CD4-positive, alpha-beta memory T cell (primary cell): ENCODE measurements at regions not wholly inside any gene's neighbourhood (a gene's known extent, or its start where the extent isn't known, plus 50 kb on each side); places are given as distances from the start of the nearest gene placed in this dataset.
"Not testable (repeated sequence)": the region's sequence is repeated elsewhere in the genome, so short reads cannot be mapped to it uniquely, and the experiment has no call there.

Experiments used
- CTCF ChIA-PET: fragments of 350-600 bp; sonication (Branson Sonifier 250); formaldehyde crosslinking; loops from one replicate; lab custom pipeline; 2021; ENCODE audit warnings: inconsistent platforms; ENCODE audit not compliant: partially characterized antibody; lab: Charles Lee
- POLR2A ChIA-PET: fragments of 350-600 bp; sonication (Branson Sonifier 250); formaldehyde crosslinking; loops from one replicate; lab custom pipeline; 2021; ENCODE audit not compliant: partially characterized antibody; lab: Charles Lee
- DNase-seq, 5 donors: peaks; one replicate each; pipeline versions ENCODE4 v3.0.0 to v3.0.0-alpha.2; 2020 to 2022; ENCODE audit warnings: mixed read lengths in 1 of 5
- H3K27ac ChIP-seq: one replicate; pipeline ENCODE4 v1.7.0; 2013; ENCODE audit warnings: low read depth, low read length
- H3K27me3 ChIP-seq: 2 replicates; pipeline ENCODE4 v1.7.0; 2013; ENCODE audit warnings: mild to moderate bottlenecking, low read length, moderate library complexity; ENCODE audit not compliant: insufficient read depth
- H3K36me3 ChIP-seq: 2 replicates; pipeline ENCODE4 v1.7.0; 2013; ENCODE audit warnings: mild to moderate bottlenecking, low read length, moderate library complexity; ENCODE audit not compliant: insufficient read depth
- H3K4me1 ChIP-seq: 2 replicates; pipeline ENCODE4 v1.7.0; 2013; ENCODE audit warnings: mild to moderate bottlenecking, low read length, moderate library complexity; ENCODE audit not compliant: insufficient read depth
- H3K4me3 ChIP-seq, 2 donors: one replicate each; pipeline ENCODE4 v1.7.0; 2013; ENCODE audit warnings: low read length in 2 of 2, mild to moderate bottlenecking in 1 of 2
- H3K9me3 ChIP-seq, 2 donors: one replicate each; pipeline ENCODE4 v1.7.0; 2013; ENCODE audit warnings: low read length in 2 of 2, control low read depth in 1 of 2; ENCODE audit not compliant: control insufficient read depth in 1 of 2
- H3K27ac Mint-ChIP-seq, 7 donors: one replicate each; pipeline ENCODE4 v1.8.0; 2020 to 2021; ENCODE audit warnings: mixed read lengths in 7 of 7, mild to moderate bottlenecking in 6 of 7, inconsistent platforms in 3 of 7, moderate library complexity in 3 of 7
- H3K27me3 Mint-ChIP-seq, 2 donors: one replicate each; pipeline ENCODE4 v1.8.0; 2020 to 2021; ENCODE audit warnings: mixed read lengths in 2 of 2
- H3K36me3 Mint-ChIP-seq, 2 donors: one replicate each; pipeline ENCODE4 v1.8.0; 2020 to 2021; ENCODE audit warnings: mixed read lengths in 2 of 2, inconsistent platforms in 1 of 2, mild to moderate bottlenecking in 1 of 2
- H3K4me1 Mint-ChIP-seq, 4 donors: one replicate each; pipeline ENCODE4 v1.8.0; 2020 to 2021; ENCODE audit warnings: mixed read lengths in 4 of 4, mild to moderate bottlenecking in 1 of 4
- H3K4me3 Mint-ChIP-seq, 8 donors: one replicate each; pipeline ENCODE4 v1.8.0; 2020 to 2021; ENCODE audit warnings: mixed read lengths in 8 of 8, mild to moderate bottlenecking in 7 of 8, moderate library complexity in 6 of 8, inconsistent platforms in 3 of 8
- H3K9me3 Mint-ChIP-seq, 8 donors: one replicate each; pipeline ENCODE4 v1.8.0; 2020 to 2021; ENCODE audit warnings: mixed read lengths in 8 of 8, mild to moderate bottlenecking in 5 of 8, inconsistent platforms in 3 of 8, moderate library complexity in 1 of 8
- intact Hi-C: fragments of 100-400 bp; cut with micrococcal nuclease; formaldehyde crosslinking; loops from one replicate; pipeline ENCODE4 v1.15.1; 2023

DNA sequence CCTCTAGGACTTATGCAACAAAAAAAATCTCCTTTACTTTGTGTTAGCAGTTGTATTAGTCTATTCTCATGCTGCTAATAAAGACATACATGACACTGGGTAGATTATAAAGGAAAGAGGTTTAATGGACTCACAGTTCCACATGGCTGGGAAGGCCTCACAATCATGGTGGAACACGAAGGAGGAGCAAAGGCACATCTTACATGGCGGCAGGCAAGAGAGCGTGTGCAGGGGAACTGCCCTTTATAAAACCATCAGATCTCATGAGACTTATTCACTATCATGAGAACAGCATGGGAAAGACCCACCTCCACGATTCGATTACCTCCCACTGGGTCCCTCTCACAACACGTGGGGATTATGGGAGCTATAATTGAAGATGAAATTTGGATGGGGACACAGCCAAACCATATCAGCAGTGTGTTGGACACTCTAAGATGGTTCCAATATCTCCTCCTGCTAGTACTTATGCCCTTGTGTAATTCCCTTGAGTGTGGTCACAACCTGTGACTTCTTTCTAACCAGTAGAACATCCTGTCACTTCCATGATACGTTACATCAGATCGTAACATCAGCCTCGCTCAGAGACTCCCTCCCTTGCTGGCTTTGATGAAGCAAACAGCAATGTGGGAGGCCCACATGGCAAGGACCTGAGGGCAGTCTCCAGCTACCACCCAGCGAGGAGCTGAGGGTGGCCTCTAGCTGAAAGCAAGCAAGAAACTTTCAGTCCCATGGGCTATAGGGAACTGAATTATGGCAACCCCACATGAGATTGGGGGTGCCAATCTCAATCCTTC is 113.5 kb upstream of the PITX1 start:
- H3K27me3 ChIP-seq, result no peaks in the 10 kb centered on the region
- H3K9me3 Mint-ChIP-seq, result peaks cover 0 to 7% (median 0%) of the 10 kb centered on the region in 8 donors
- no peaks in the 10 kb centered on the region for H3K9me3 ChIP-seq
- H3K27me3 Mint-ChIP-seq, result peaks cover 11% of the 10 kb centered on the region in 2 donors
- ChIA-PET CTCF (no interaction called here), POLR2A (no interaction called here)
- no peak for DNase-seq
- no peaks in the 10 kb centered on the region for H3K36me3 ChIP-seq
- H3K27ac Mint-ChIP-seq, result no peak overlapping the region
- H3K36me3 Mint-ChIP-seq, result no peaks in the 10 kb centered on the region
- intact Hi-C loops, result no loop called here
- H3K4me1 ChIP-seq, result no peaks in the 10 kb centered on the region
- no peak overlapping the region for H3K27ac ChIP-seq
- no peak overlapping the region for H3K4me3 Mint-ChIP-seq
- no peak overlapping the region for H3K4me3 ChIP-seq
- H3K4me1 Mint-ChIP-seq, result no peaks in the 10 kb centered on the region

DNA sequence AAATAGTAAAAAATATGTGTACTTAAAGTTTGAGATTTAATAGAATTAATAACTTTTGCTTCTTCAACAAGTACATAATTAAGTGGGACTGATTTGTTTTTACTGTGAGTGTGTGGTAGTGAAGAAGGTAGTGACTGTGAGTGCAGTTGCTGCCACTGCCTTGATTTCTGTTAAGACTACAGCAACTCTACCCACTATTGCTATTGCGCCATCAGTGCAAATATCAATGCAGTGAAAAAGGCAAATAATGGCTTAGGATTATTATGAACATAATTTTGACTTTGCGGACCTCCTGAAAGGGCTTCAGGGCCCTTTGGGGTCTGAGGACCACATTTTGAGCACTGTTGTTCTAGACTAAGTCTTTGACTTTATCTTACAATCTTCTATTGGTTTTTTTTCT is 112.0 kb upstream of the PITX1 start:
- no peaks in the 10 kb centered on the region for H3K27me3 ChIP-seq
- CTCF ChIA-PET, result no interaction called here
- H3K27me3 Mint-ChIP-seq, result peaks cover 5 to 11% of the 10 kb centered on the region in 2 donors
- DNase-seq, result no peak
- no peak overlapping the region for H3K27ac ChIP-seq
- no peaks in the 10 kb centered on the region for H3K4me1 ChIP-seq
- H3K4me3 ChIP-seq, result no peak overlapping the region
- POLR2A ChIA-PET, result no interaction called here
- no peaks in the 10 kb centered on the region for H3K36me3 ChIP-seq
- H3K4me3 Mint-ChIP-seq, result no peak overlapping the region
- H3K9me3 Mint-ChIP-seq, result peaks cover 0 to 7% (median 0%) of the 10 kb centered on the region in 8 donors
- no peak overlapping the region for H3K27ac Mint-ChIP-seq
- H3K4me1 Mint-ChIP-seq, result no peaks in the 10 kb centered on the region
- intact Hi-C loops, result no loop called here
- H3K9me3 ChIP-seq, result no peaks in the 10 kb centered on the region
- no peaks in the 10 kb centered on the region for H3K36me3 Mint-ChIP-seq

DNA sequence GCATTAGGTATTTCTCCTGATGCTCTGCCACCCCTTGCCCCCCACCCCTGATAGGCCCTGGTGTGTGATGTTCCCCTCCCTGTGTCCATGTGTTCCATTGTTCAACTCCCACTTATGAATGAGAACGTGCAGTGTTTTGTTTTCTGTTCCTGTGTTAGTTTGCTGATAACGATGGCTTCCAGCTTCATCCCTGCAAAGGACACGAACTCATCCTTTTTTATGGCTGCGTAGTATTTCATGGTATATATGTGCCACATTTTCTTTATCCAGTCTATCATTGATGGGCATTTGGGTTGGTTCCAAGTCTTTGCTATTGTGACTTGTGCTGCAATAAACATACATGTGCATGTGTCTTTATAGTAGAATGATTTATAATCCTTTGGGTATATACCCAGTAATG is 109.7 kb upstream of the PITX1 start:
- H3K36me3 Mint-ChIP-seq, H3K27ac Mint-ChIP-seq, intact Hi-C loops, H3K27me3 ChIP-seq, H3K4me3 ChIP-seq, H3K9me3 Mint-ChIP-seq, DNase-seq, H3K9me3 ChIP-seq, H3K27me3 Mint-ChIP-seq, POLR2A ChIA-PET, H3K36me3 ChIP-seq, H3K4me1 ChIP-seq, H3K27ac ChIP-seq, H3K4me1 Mint-ChIP-seq, H3K4me3 Mint-ChIP-seq: not testable (repeated sequence)
- CTCF ChIA-PET, result interaction anchor here (1.6 kb wide), 1 partner anchor 48 kb away, joined by 3 read pairs; no protein-coding TSS in a partner anchor

DNA sequence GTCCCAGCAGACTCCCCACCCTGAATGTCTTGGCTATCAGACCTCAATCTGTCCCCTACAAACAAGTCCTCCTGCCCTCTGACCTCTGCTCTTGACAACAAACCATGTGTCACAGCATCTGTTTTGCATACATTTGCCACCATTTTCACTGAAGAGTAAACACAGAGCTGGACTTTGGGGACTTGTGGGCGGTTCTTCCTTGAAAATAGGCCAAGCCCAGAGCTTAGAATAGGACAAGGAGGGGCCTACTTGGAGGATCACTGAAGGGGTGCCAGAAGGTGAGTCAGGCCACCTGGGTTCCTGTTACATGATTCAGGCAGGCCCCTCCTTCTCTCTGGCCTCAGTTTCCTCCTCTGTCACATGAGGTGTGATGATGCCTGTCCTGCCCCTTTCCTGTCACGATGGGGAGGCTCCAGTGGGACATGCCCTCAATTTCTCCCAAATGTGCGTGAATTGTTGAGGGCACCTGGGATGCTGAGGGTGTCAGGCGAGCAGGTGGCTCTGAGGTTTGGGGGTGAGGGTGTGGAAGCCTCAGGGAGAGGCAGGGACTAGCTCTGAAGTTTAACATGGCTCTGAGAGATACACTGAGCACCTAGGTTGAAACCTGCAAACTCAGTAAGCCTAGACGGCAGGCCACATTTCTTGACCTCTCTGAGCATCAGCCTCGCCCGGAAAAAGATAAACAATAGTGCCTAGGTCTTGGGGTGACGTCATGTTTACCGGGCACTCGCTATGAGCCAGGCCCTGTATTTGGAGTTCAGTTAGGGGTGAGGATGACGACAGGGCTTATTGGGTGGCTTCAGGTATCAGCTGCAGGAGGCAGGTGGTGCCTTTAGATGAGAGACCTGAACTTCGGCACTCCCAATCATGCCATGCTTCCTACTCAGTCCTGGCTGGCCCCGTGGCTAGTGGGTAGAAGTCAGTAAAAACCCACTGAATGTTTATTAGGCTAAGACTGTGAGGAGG is 107.6 kb upstream of the PITX1 start:
- H3K9me3 ChIP-seq, result no peaks in the 10 kb centered on the region
- Mint-ChIP-seq H3K27me3 (peaks cover 3 to 7% of the 10 kb centered on the region in 2 donors), H3K27ac (peak overlapping the region in 1 of 7 donors; percentile 13), H3K4me3 (no peak overlapping the region), H3K9me3 (peaks cover 0 to 4% (median 0%) of the 10 kb centered on the region in 8 donors), H3K36me3 (no peaks in the 10 kb centered on the region), H3K4me1 (no peaks in the 10 kb centered on the region)
- H3K27ac ChIP-seq, result no peak overlapping the region
- DNase-seq, result no peak
- ChIA-PET CTCF (no interaction called here), POLR2A (no interaction called here)
- H3K4me3 ChIP-seq, result no peak overlapping the region
- no peaks in the 10 kb centered on the region for H3K4me1 ChIP-seq
- no peaks in the 10 kb centered on the region for H3K27me3 ChIP-seq
- intact Hi-C loops, result no loop called here
- H3K36me3 ChIP-seq, result no peaks in the 10 kb centered on the region

DNA sequence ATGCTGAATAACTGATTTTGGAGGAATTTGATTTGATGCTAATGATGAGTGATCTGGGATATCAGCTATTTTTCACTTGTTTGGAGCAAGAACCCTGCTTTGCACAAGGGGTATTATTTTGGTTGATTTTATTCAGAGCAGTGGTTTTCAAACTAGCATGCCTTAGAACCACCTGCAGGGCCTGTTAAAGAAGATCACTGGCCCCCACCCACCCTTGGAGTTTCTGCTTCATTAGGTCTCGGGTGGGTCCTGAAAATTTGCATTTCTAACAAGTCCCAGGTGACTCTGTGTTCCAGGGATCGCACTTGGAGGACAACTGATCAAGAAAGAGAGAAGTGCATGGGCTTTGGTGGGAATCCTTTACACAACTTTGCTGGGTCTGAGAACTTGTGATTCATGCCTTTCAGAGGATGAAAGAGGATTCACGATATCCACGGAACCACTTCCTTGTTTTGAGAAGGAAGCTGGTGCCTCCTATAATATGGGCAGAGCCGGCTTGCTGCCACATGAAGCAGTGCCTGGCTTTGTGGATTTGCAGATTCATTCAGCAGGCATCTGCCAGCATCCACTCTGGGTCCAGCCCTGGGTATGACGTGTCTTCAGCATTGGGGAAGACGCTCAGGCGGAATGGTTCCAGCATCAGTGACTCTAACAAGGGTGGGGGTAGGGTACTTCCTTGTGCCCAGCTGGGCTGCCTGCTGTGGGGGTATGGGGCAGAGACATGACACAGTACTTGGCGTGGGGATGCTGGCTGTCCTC is 106.6 kb upstream of the PITX1 start:
- no peaks in the 10 kb centered on the region for H3K36me3 Mint-ChIP-seq
- intact Hi-C loops, result no loop called here
- Histone ChIP-seq H3K27ac (no peak overlapping the region), H3K9me3 (no peaks in the 10 kb centered on the region), H3K4me3 (no peak overlapping the region), H3K4me1 (no peaks in the 10 kb centered on the region), H3K36me3 (no peaks in the 10 kb centered on the region), H3K27me3 (no peaks in the 10 kb centered on the region)
- CTCF ChIA-PET, result no interaction called here
- H3K4me3 Mint-ChIP-seq, result no peak overlapping the region
- no peak overlapping the region for H3K27ac Mint-ChIP-seq
- POLR2A ChIA-PET, result no interaction called here
- H3K9me3 Mint-ChIP-seq, result peaks cover 0 to 4% (median 0%) of the 10 kb centered on the region in 8 donors
- H3K27me3 Mint-ChIP-seq, result peaks cover 4 to 7% of the 10 kb centered on the region in 2 donors
- H3K4me1 Mint-ChIP-seq, result no peaks in the 10 kb centered on the region
- no peak for DNase-seq

DNA sequence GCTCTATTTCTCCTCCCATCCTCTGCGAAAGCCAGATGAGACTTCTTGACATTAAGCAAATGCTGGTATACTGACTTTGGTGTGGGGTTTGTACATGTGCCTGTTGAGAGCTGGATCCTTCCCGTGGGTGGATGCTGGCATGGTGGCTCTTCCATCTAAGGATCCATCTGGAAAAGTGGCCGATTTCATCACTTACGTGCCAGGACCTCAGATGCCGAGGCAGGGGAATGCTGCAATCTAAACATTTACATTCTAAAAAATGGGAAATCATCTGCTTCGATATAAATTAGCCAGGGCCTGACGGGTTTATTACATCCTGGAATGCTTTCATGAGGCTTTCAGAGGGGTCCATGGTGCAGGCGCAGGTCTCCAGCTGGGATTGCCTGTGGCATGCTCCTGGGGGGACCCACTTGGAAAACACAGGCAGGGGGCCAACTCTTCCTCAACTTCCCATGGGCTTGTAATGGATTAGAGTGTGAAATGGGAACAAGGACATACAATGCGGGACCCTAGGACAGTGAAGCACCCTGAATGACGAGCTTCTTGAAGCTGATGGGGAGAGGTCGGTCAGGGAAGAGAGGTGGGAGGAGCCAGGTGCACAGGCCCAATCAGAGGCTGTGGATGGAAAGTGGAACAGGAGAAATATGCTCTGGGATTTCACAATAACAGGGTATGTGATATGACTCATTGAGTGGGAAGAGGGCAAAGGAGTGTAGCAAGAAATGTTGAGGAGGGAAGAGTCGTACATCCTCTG is 105.5 kb upstream of the PITX1 start:
- intact Hi-C loops, result no loop called here
- DNase-seq, result no peak

More for the DNA sequence above, 105.5 kb upstream of the PITX1 start:
- no peak overlapping the region for H3K4me3 ChIP-seq
- no peaks in the 10 kb centered on the region for H3K4me1 Mint-ChIP-seq
- no peaks in the 10 kb centered on the region for H3K27me3 ChIP-seq
- H3K9me3 Mint-ChIP-seq, result peaks cover 0 to 4% (median 0%) of the 10 kb centered on the region in 8 donors
- H3K4me1 ChIP-seq, result no peaks in the 10 kb centered on the region
- H3K27ac ChIP-seq, result no peak overlapping the region
- H3K27me3 Mint-ChIP-seq, result peaks cover 4 to 9% of the 10 kb centered on the region in 2 donors
- H3K27ac Mint-ChIP-seq, result no peak overlapping the region
- H3K36me3 ChIP-seq, result no peaks in the 10 kb centered on the region
- POLR2A ChIA-PET, result no interaction called here
- CTCF ChIA-PET, result no interaction called here
- H3K4me3 Mint-ChIP-seq, result no peak overlapping the region
- H3K36me3 Mint-ChIP-seq, result no peaks in the 10 kb centered on the region
- no peaks in the 10 kb centered on the region for H3K9me3 ChIP-seq
